Upper lobe of left lung (tissue), 6 donors: ENCODE measurements at regions not wholly inside any gene's neighbourhood (a gene's known extent, or its start where the extent isn't known, plus 50 kb on each side); places are given as distances from the start of the nearest gene placed in this dataset.

Source experiments
- ATAC-seq, 2 donors: fragments of 200-7000 bp; cut with Tn5 transposase; one replicate each; pipeline ENCODE4 v1.9.1; 2022; ENCODE audit warnings: mild to moderate bottlenecking in 2 of 2, moderate library complexity in 2 of 2; ENCODE audit not compliant: low FRiP score in 2 of 2
- DNase-seq, 2 donors: peaks; one replicate each; pipeline ENCODE4 v3.0.0-alpha.2; 2019 to 2020
- H3K27ac ChIP-seq, 4 donors: fragments of 200-600 bp; sonication (generic); one replicate each; pipeline ENCODE4 v1.5.1; 2016 to 2019
- H3K27me3 ChIP-seq, 4 donors: fragments of 200-600 bp; sonication (generic); one replicate each; pipeline ENCODE4 v1.5.1; 2017 to 2019
- H3K36me3 ChIP-seq, 4 donors: fragments of 200-600 bp; sonication (generic); one replicate each; pipeline ENCODE4 v1.5.1; 2016 to 2019
- H3K4me1 ChIP-seq, 4 donors: fragments of 200-600 bp; sonication (generic); one replicate each; pipeline ENCODE4 v1.5.1; 2018 to 2019
- H3K4me3 ChIP-seq, 4 donors: fragments of 200-600 bp; sonication (generic); one replicate each; pipeline ENCODE4 v1.5.1; 2017 to 2019; ENCODE audit warnings: mild to moderate bottlenecking in 2 of 4, moderate library complexity in 1 of 4
- H3K9me3 ChIP-seq, 4 donors: fragments of 200-600 bp; sonication (generic); one replicate each; pipeline ENCODE4 v1.5.1; 2018 to 2019
- CTCF ChIP-seq, 6 experiments: fragments of 450-650 bp in 4 of 6; fragments of 200-600 bp in 2 of 6; sonication (generic) in 2 of 6; IDR thresholded peaks; one replicate each; pipeline ENCODE4 v1.5.1; 2016 to 2019; ENCODE audit warnings: antibody characterized with exemption in 6 of 6
- EP300 ChIP-seq, 4 donors: sonication (generic); formaldehyde crosslinking; IDR thresholded peaks; one replicate each; pipeline ENCODE4 v1.5.1; 2017; ENCODE audit warnings: antibody characterized with exemption in 4 of 4, control low read depth in 2 of 4
- POLR2A ChIP-seq, 4 donors: fragments of 450-650 bp; IDR thresholded peaks; one replicate each; pipeline ENCODE4 v1.5.1; 2016 to 2017; ENCODE audit warnings: antibody characterized with exemption in 4 of 4, mild to moderate bottlenecking in 2 of 4
- POLR2AphosphoS5 ChIP-seq, 2 donors: sonication (generic); formaldehyde crosslinking; IDR thresholded peaks; one replicate each; pipeline ENCODE4 v1.5.1; 2017; ENCODE audit warnings: antibody characterized with exemption in 2 of 2
- WGBS, 2 donors: methylation state at CpG; one replicate each; pipeline ENCODE4 v1.1.5; 2017 to 2018; 5-methylcytosine and 5-hydroxymethylcytosine counted together
- donor health status: DM: no; HTN: no; CAD: no; lungs with moderate emphysema.
- donor health status: DM: no; HTN: yes; CAD: no; lungs with severe emphysema.

DNA sequence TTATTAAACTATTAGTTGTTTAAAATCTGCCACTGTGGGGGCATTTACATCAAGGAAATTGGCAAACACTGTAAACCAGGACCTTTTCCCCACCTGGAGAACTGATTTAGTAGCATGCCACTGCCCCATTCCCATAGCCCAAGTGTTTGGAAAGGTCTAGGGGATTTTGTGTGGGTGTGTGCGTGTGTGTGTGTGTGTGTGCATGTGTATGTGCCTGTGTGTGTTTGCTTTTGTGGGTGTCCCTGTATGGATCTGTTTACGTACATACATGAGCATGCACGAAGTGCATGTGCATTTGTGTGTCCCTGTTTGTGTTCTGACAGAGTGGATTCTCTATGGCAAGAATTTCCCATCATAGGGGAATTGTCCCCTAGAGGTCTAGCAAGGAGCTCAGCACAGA lies 62.7 kb upstream of the LMO1 start:
- no peaks in the 10 kb centered on the region for H3K9me3 ChIP-seq

GRCh38 chr11:8325591-8326304 lies 62.1 kb upstream of the LMO1 start:
- peaks cover 6 to 13% (median 8%) of the 10 kb centered on the region in 4 donors for H3K4me1 ChIP-seq
- H3K36me3 ChIP-seq: no peaks in the 10 kb centered on the region
- no peak overlapping the region for H3K27ac ChIP-seq
- no peak for TF ChIP-seq EP300 (IDR thresholded peaks at IDR 0.05)
- no peak for TF ChIP-seq POLR2A (IDR thresholded peaks at IDR 0.05)
- no peaks in the 10 kb centered on the region for H3K9me3 ChIP-seq
- H3K27me3 ChIP-seq: no peaks in the 10 kb centered on the region
- 72 to 79% methylated on average over 9 of the region's 9 CpGs for WGBS, 2 donors
- DNase-seq: no peak
- no peak overlapping the region for H3K4me3 ChIP-seq
- no peak for ATAC-seq

More for the DNA sequence above, 62.7 kb upstream of the LMO1 start:
- 80 to 84% methylated on average over 3 of the region's 3 CpGs for WGBS, 2 donors
- Histone ChIP-seq H3K36me3 (no peaks in the 10 kb centered on the region), H3K4me3 (no peak overlapping the region), H3K27me3 (no peaks in the 10 kb centered on the region), H3K27ac (no peak overlapping the region), H3K4me1 (peaks cover 6 to 13% (median 8%) of the 10 kb centered on the region in 4 donors)
- no peak for TF ChIP-seq POLR2A (IDR thresholded peaks at IDR 0.05)
- no peak for TF ChIP-seq CTCF (IDR thresholded peaks at IDR 0.05)
- TF ChIP-seq EP300 (IDR thresholded peaks at IDR 0.05): no peak
- TF ChIP-seq POLR2AphosphoS5 (IDR thresholded peaks at IDR 0.05): no peak
- no peak for DNase-seq
- no peak for ATAC-seq

- ATAC-seq: no peak
These were observed 59.7 kb upstream of the LMO1 start for GRCh38 chr11:8323161-8323935.

DNA sequence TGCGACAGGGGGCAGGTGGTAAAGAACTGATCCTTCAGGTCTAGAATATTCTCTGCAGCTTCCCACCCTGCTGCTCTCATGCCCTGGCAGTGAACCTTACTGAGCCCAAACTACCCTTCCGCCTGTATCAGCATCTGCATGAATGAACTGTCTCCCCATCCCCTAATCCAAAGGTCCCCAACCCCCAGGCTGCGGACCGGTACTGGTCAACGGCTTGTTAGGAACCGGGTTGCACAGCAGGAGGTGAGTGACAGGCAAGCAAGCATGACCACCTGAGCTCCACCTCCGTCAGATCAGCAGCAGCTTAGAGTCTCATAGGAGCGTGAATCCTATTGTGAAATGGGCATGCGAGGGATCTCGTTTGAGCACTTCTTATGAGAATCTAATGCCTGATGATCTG lies 58.2 kb upstream of the LMO1 start:
- no peaks in the 10 kb centered on the region for H3K9me3 ChIP-seq
- no peaks in the 10 kb centered on the region for H3K4me1 ChIP-seq
- no peaks in the 10 kb centered on the region for H3K36me3 ChIP-seq
- no peak overlapping the region for H3K27ac ChIP-seq
- no peaks in the 10 kb centered on the region for H3K27me3 ChIP-seq
- no peak for DNase-seq
- no peak for TF ChIP-seq CTCF (IDR thresholded peaks at IDR 0.05)
- no peak for TF ChIP-seq EP300 (IDR thresholded peaks at IDR 0.05)
- TF ChIP-seq POLR2AphosphoS5 (IDR thresholded peaks at IDR 0.05): no peak
- TF ChIP-seq POLR2A (IDR thresholded peaks at IDR 0.05): no peak
- WGBS, 2 donors: 91 to 92% methylated on average over 10 of the region's 10 CpGs
- H3K4me3 ChIP-seq: no peak overlapping the region
- ATAC-seq: no peak

More at GRCh38 chr11:8323161-8323935, 59.7 kb upstream of the LMO1 start:
- 79 to 85% methylated on average over 13 of the region's 13 CpGs for WGBS, 2 donors
- TF ChIP-seq EP300 (IDR thresholded peaks at IDR 0.05): no peak
- TF ChIP-seq CTCF (IDR thresholded peaks at IDR 0.05): no peak
- no peak for TF ChIP-seq POLR2AphosphoS5 (IDR thresholded peaks at IDR 0.05)
- TF ChIP-seq POLR2A (IDR thresholded peaks at IDR 0.05): no peak
- DNase-seq: no peak
- Histone ChIP-seq H3K36me3 (no peaks in the 10 kb centered on the region), H3K27me3 (no peaks in the 10 kb centered on the region), H3K4me3 (no peak overlapping the region), H3K4me1 (no peaks in the 10 kb centered on the region), H3K9me3 (no peaks in the 10 kb centered on the region), H3K27ac (no peak overlapping the region)

- DNase-seq: no peak
- ATAC-seq: no peak
- TF ChIP-seq CTCF (IDR thresholded peaks at IDR 0.05): no peak
- no peak for TF ChIP-seq EP300 (IDR thresholded peaks at IDR 0.05)
- no peak for TF ChIP-seq POLR2AphosphoS5 (IDR thresholded peaks at IDR 0.05)
- no peak for TF ChIP-seq POLR2A (IDR thresholded peaks at IDR 0.05)
- H3K9me3 ChIP-seq: no peaks in the 10 kb centered on the region
- H3K4me3 ChIP-seq: no peak overlapping the region
- no peaks in the 10 kb centered on the region for H3K27me3 ChIP-seq
- H3K36me3 ChIP-seq: no peaks in the 10 kb centered on the region
- H3K27ac ChIP-seq: no peak overlapping the region
- WGBS, 2 donors: 72 to 91% methylated on average over 5 of the region's 5 CpGs
- no peaks in the 10 kb centered on the region for H3K4me1 ChIP-seq
These were observed 56.4 kb upstream of the LMO1 start for GRCh38 chr11:8320076-8320475.
